GM06990 (cell line): ENCODE measurements at regions not wholly inside any gene's neighbourhood (a gene's known extent, or its start where the extent isn't known, plus 50 kb on each side); places are given as distances from the start of the nearest gene placed in this dataset.

ENCODE experiments used
- DNase-seq: peaks from one replicate; pipeline ENCODE4 v3.0.0-alpha.2; 2011; ENCODE audit not compliant: insufficient read length; ENCODE audit errors: extremely low read depth
- H3K27me3 ChIP-seq: replicated peaks from 2 replicates; pipeline ENCODE4 v1.6.0; 2011; ENCODE audit warnings: low read length; ENCODE audit not compliant: control insufficient read depth, insufficient read depth
- H3K36me3 ChIP-seq: 2 replicates; pipeline ENCODE4 v1.5.1; 2011; ENCODE audit warnings: low read length; ENCODE audit not compliant: control insufficient read depth, insufficient read depth
- H3K4me3 ChIP-seq: replicated peaks from 2 replicates; pipeline ENCODE4 v1.5.1; 2011; ENCODE audit warnings: low read depth, mild to moderate bottlenecking, control low read depth, low read length
- TF ChIP-seq, protein P1 (sequence below): IDR thresholded peaks from 2 replicates; pipeline ENCODE4 v1.5.1; 2011; ENCODE audit warnings: low read length, control low read depth, mild to moderate bottlenecking, inconsistent platforms; ENCODE audit not compliant: insufficient read depth, poor library complexity, severe bottlenecking

DNA sequence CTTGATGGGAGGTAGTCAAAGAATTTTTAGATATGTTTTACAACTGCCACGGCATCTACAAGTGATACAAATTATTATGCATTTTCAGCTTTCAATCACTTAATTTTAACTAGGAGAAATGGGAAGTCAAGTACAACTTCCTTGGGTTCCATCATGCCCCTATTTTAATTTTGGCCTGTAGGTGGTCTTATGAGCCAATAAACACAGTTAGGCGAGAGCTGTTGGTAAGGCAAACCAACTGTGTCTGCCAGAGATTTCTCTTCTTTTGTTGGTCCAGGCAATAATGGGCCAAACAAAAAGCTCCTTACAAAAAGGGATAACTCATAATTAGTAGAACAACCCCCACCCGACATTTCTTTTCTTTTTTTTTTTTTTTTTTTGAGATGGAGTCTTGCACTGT, 63.3 kb upstream of the ARX start:
- Histone ChIP-seq H3K4me3 (no peak overlapping the region), H3K27me3 (no peaks in the 10 kb centered on the region), H3K36me3 (no peaks in the 10 kb centered on the region)
- DNase-seq = no peak
- TF ChIP-seq, protein P1, sequence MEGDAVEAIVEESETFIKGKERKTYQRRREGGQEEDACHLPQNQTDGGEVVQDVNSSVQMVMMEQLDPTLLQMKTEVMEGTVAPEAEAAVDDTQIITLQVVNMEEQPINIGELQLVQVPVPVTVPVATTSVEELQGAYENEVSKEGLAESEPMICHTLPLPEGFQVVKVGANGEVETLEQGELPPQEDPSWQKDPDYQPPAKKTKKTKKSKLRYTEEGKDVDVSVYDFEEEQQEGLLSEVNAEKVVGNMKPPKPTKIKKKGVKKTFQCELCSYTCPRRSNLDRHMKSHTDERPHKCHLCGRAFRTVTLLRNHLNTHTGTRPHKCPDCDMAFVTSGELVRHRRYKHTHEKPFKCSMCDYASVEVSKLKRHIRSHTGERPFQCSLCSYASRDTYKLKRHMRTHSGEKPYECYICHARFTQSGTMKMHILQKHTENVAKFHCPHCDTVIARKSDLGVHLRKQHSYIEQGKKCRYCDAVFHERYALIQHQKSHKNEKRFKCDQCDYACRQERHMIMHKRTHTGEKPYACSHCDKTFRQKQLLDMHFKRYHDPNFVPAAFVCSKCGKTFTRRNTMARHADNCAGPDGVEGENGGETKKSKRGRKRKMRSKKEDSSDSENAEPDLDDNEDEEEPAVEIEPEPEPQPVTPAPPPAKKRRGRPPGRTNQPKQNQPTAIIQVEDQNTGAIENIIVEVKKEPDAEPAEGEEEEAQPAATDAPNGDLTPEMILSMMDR = no peak

DNA sequence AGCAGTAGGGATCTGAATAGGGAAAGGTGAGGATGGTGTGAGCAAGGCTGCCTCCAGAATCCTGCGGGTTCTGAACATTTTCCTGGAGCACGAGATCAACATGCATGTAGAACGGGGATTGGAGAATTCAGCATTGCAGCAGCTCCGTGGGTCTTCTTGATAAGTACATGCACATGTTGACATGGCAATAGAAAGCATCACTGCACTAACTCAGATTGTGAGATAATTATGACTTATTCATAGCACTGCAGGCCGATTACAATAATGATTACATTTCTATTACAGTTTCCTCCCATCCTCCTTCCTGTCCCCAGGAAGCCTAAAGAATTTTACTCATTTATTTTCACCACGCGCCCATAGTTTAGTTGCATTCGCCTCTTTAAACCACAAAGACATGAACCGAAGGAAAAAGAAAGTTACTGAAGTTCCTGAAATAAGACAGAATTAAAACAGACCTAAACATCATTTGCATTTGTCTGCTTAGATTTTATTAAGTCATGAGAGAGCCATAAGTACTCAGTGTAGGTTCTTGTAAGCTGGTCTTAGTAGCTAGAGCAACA, 61.3 kb upstream of the ARX start:
- Histone ChIP-seq H3K27me3 (no peaks in the 10 kb centered on the region), H3K4me3 (no peak overlapping the region), H3K36me3 (no peaks in the 10 kb centered on the region)
- DNase-seq = no peak
- TF ChIP-seq, protein P1 = no peak

DNA sequence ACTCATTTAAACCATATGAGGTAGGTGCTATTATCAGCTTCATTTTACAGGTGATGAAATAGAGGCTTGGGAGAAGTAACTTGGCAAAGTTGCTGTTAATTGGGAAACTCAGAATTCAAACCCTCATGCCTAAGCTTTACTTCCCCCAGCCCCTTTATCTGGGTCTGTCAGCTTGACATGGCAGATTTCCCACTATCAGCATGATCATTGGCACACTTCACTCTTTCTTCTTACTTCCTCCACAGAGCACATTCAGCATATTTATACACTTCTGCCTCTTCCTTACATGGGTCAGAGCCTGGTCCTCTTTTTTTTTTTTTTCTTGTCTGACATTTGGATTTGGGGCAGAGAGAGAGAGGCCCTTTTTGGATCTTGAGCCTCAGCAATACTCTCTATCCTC, 56.5 kb upstream of the ARX start:
- Histone ChIP-seq H3K4me3 (no peak overlapping the region), H3K27me3 (no peaks in the 10 kb centered on the region), H3K36me3 (no peaks in the 10 kb centered on the region)
- TF ChIP-seq, protein P1 = no peak
- no peak for DNase-seq

GRCh38 chrX:25070038-25070437, 54.3 kb upstream of the ARX start:
- Histone ChIP-seq H3K27me3 (no peaks in the 10 kb centered on the region), H3K36me3 (no peaks in the 10 kb centered on the region), H3K4me3 (no peak overlapping the region)
- no peak for DNase-seq
- TF ChIP-seq, protein P1 = no peak

DNA sequence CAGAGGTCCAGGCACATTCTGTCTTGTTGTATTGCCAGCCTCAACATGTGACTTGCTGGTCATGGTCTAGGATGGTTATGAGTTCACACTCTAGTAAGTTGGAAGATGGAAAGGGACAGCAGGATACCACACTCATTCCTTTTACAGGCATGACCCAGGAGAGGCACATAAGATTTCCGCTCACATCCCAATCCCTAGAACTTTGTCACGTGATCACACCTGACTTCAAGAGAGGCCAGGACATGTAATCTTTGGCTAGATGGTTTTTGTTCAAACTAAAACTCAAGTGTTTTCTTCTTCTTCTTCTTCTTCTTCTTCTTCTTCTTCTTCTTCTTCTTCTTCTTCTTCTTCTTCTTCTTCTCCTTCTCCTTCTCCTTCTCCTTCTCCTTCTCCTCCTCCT, 53.4 kb upstream of the ARX start:
- no peak overlapping the region for H3K4me3 ChIP-seq
- TF ChIP-seq, protein P1 = no peak
- H3K27me3 ChIP-seq = no peaks in the 10 kb centered on the region
- DNase-seq = no peak
- no peaks in the 10 kb centered on the region for H3K36me3 ChIP-seq

DNA sequence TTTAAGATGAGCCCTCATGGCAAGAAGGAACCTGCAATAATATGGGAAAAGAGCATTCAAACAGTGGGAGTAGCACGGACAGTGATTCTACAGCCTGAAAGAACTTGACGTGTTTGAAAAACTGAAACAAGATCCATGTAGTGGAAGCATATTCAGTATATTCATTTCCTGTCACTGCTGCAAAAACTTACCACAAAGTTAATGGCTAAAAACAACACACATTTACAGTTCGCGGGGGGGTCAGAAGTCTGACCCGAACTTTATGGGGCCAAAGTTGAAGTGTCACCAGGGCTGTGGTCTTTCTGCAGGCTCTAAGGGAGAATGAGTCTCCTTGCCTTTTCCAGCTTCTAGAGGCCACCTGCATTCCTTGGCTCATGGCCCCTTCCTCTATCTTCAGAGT, 52.6 kb upstream of the ARX start:
- no peaks in the 10 kb centered on the region for H3K27me3 ChIP-seq
- no peak for DNase-seq
- H3K4me3 ChIP-seq = no peak overlapping the region
- H3K36me3 ChIP-seq = no peaks in the 10 kb centered on the region
- TF ChIP-seq, protein P1 = no peak
